ENCODE measurements at regions not wholly inside any gene's neighbourhood (a gene's known extent, or its start where the extent isn't known, plus 50 kb on each side); places are given as distances from the start of the nearest gene placed in this dataset.

GRCh38 chr12:58761308-58761707, 159.0 kb downstream of the LRIG3 start:
- Histone ChIP-seq H3K4me3 (ENCODE audit: low read depth, low read length) (no peak overlapping the region), H3K36me3 (ENCODE audit: control insufficient read depth, insufficient read depth, low read length) (no peaks in the 10 kb centered on the region), H3K27me3 (ENCODE audit: control insufficient read depth, insufficient read depth, low read length) (no peaks in the 10 kb centered on the region)
- no peak for DNase-seq (ENCODE audit: low read depth)
- TF ChIP-seq, protein P1, sequence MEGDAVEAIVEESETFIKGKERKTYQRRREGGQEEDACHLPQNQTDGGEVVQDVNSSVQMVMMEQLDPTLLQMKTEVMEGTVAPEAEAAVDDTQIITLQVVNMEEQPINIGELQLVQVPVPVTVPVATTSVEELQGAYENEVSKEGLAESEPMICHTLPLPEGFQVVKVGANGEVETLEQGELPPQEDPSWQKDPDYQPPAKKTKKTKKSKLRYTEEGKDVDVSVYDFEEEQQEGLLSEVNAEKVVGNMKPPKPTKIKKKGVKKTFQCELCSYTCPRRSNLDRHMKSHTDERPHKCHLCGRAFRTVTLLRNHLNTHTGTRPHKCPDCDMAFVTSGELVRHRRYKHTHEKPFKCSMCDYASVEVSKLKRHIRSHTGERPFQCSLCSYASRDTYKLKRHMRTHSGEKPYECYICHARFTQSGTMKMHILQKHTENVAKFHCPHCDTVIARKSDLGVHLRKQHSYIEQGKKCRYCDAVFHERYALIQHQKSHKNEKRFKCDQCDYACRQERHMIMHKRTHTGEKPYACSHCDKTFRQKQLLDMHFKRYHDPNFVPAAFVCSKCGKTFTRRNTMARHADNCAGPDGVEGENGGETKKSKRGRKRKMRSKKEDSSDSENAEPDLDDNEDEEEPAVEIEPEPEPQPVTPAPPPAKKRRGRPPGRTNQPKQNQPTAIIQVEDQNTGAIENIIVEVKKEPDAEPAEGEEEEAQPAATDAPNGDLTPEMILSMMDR (IDR thresholded peaks at IDR 0.05; ENCODE audit: insufficient read depth, low read length, poor library complexity, severe bottlenecking), result no peak

- DNase-seq (ENCODE audit: low read depth), result no peak
- Histone ChIP-seq H3K27me3 (ENCODE audit: control insufficient read depth, insufficient read depth, low read length) (no peaks in the 10 kb centered on the region), H3K4me3 (ENCODE audit: low read depth, low read length) (no peak overlapping the region), H3K36me3 (ENCODE audit: control insufficient read depth, insufficient read depth, low read length) (no peaks in the 10 kb centered on the region)
- TF ChIP-seq, protein P1 (IDR thresholded peaks at IDR 0.05; ENCODE audit: insufficient read depth, low read length, poor library complexity, severe bottlenecking), result no peak
Observed at GRCh38 chr12:58764100-58764953, 156.0 kb downstream of the LRIG3 start.

DNA sequence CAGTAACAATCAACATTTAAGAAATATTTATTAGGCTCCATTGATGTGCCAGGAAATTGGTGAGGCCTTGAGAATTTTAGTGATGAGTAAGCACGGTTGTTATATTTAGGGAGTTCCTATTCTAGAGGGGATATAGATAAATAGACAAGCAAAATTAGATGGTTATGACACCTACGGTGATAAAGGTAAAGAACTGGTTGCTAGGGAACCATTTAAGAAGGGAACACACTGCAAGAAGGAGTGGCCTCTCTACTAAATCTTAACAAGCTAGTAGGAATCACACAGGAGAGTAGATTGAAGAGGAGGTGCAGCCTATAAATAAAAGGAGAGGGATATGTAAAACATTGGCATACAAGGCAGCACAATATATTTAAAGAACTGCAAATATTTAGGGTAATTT, 155.2 kb downstream of the LRIG3 start:
- no peak for DNase-seq (ENCODE audit: low read depth)
- no peaks in the 10 kb centered on the region for H3K27me3 ChIP-seq (ENCODE audit: control insufficient read depth, insufficient read depth, low read length)
- H3K36me3 ChIP-seq (ENCODE audit: control insufficient read depth, insufficient read depth, low read length), result no peaks in the 10 kb centered on the region
- TF ChIP-seq, protein P1 (IDR thresholded peaks at IDR 0.05; ENCODE audit: insufficient read depth, low read length, poor library complexity, severe bottlenecking), result no peak
- H3K4me3 ChIP-seq (ENCODE audit: low read depth, low read length), result no peak overlapping the region

- Histone ChIP-seq H3K27me3 (ENCODE audit: control insufficient read depth, insufficient read depth, low read length) (no peaks in the 10 kb centered on the region), H3K36me3 (ENCODE audit: control insufficient read depth, insufficient read depth, low read length) (no peaks in the 10 kb centered on the region), H3K4me3 (ENCODE audit: low read depth, low read length) (no peak overlapping the region)
- DNase-seq (ENCODE audit: low read depth), result no peak
- TF ChIP-seq, protein P1 (IDR thresholded peaks at IDR 0.05; ENCODE audit: insufficient read depth, low read length, poor library complexity, severe bottlenecking), result no peak
Observed at GRCh38 chr12:58765653-58766512, 154.4 kb downstream of the LRIG3 start.

DNA sequence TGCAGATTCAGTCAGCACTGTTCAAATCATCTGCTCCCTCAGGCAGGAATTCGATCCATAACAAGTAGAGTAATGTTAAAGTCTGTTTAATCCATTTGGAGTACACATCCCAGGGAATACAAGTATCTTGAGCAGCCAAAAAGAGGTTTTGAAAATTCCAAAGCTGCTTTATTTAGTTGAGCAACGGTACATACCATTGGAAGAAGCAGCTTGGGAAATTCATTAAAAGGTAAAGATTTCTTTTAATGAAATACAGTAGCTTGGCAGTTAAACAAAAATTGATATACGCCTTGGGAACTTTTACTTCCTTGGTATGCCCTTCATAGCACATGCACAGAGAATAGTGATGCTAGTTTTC, 153.8 kb downstream of the LRIG3 start:
- Histone ChIP-seq H3K36me3 (ENCODE audit: control insufficient read depth, insufficient read depth, low read length) (no peaks in the 10 kb centered on the region), H3K27me3 (ENCODE audit: control insufficient read depth, insufficient read depth, low read length) (no peaks in the 10 kb centered on the region), H3K4me3 (ENCODE audit: low read depth, low read length) (no peak overlapping the region)
- no peak for DNase-seq (ENCODE audit: low read depth)
- TF ChIP-seq, protein P1 (IDR thresholded peaks at IDR 0.05; ENCODE audit: insufficient read depth, low read length, poor library complexity, severe bottlenecking), result no peak

All from kidney epithelial cell (primary cell).